ENCODE measurements at regions not wholly inside any gene's neighbourhood (a gene's known extent, or its start where the extent isn't known, plus 50 kb on each side); places are given as distances from the start of the nearest gene placed in this dataset.

- ChIA-PET POLR2A (ENCODE audit: low non-redundant PET) (no interaction called here), CTCF (no interaction called here)
- no peak overlapping the region for H3K27ac ChIP-seq
- no peak for TF ChIP-seq CTCF (conservative IDR thresholded peaks at IDR 0.05; ENCODE audit: low read depth)
- no peak for DNase-seq (ENCODE audit: low spot score)
These were observed 465.0 kb downstream of the NR4A2 start for GRCh38 chr2:155867564-155867963.

GRCh38 chr2:155866477-155866876, 466.0 kb downstream of the NR4A2 start:
- ChIA-PET CTCF (interaction anchor here (0.5 to 0.6 kb wide), 2 partner anchors 467 to 1435 kb away, joined by 3 to 4 read pairs; no protein-coding TSS in a partner anchor), POLR2A (ENCODE audit: low non-redundant PET) (no interaction called here)
- no peak for DNase-seq (ENCODE audit: low spot score)
- no peak for TF ChIP-seq CTCF (conservative IDR thresholded peaks at IDR 0.05; ENCODE audit: low read depth)
- no peak overlapping the region for H3K27ac ChIP-seq

GRCh38 chr2:155852156-155852555, 480.4 kb downstream of the NR4A2 start:
- no peak for TF ChIP-seq CTCF (conservative IDR thresholded peaks at IDR 0.05; ENCODE audit: low read depth)
- H3K27ac ChIP-seq = no peak overlapping the region
- DNase-seq (ENCODE audit: low spot score) = no peak
- ChIA-PET CTCF (interaction anchor here (0.7 kb wide), 2 partner anchors 47 to 483 kb away, joined by 3 to 5 read pairs; no protein-coding TSS in a partner anchor), POLR2A (ENCODE audit: low non-redundant PET) (no interaction called here)

DNA sequence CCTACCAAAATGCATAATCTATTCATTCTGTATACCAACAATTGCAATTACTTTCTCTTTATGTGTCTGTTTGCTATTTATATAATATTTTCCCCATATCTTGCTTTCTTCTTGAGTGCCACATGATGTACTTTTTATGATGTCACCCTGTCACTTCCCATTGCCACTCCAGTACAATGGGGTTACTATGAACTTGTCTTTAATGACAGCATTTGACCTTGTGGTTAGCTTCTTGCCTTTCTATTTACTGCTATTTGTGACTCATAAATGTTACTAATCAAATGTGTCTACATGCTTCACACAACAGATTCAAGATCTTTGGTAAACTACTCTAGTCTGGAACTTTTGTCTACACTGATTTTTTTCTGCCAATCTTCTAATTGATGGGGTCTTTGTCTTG, 486.3 kb downstream of the NR4A2 start:
- ChIA-PET POLR2A (ENCODE audit: low non-redundant PET) (no interaction called here), CTCF (no interaction called here)
- no peak overlapping the region for H3K27ac ChIP-seq
- no peak for TF ChIP-seq CTCF (conservative IDR thresholded peaks at IDR 0.05; ENCODE audit: low read depth)
- DNase-seq (ENCODE audit: low spot score) = no peak

DNA sequence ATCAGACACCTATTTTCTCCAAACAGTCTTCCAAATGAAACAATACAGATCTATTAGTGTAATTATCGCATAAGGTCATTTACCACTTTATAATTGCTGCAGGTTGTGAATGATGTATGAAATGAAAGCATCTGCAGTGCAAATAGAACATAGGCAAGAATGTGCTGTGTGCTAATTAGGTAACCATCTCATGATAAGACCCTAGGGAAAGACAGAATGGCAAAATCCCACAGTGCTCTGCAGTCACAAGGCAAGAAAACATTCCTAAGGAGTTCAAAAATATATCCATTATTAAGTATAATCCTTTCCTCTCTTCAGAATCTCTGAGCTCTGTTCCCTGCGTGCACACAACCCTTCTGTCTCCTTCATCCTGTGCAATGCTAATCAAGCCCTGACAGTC, 488.1 kb downstream of the NR4A2 start:
- DNase-seq (ENCODE audit: low spot score) = no peak
- no peak overlapping the region for H3K27ac ChIP-seq
- ChIA-PET POLR2A (ENCODE audit: low non-redundant PET) (no interaction called here), CTCF (no interaction called here)
- no peak for TF ChIP-seq CTCF (conservative IDR thresholded peaks at IDR 0.05; ENCODE audit: low read depth)

GRCh38 chr2:155842103-155842502, 490.4 kb downstream of the NR4A2 start:
- no peak overlapping the region for H3K27ac ChIP-seq
- no peak for TF ChIP-seq CTCF (conservative IDR thresholded peaks at IDR 0.05; ENCODE audit: low read depth)
- no peak for DNase-seq (ENCODE audit: low spot score)
- ChIA-PET CTCF (no interaction called here), POLR2A (ENCODE audit: low non-redundant PET) (no interaction called here)

DNA sequence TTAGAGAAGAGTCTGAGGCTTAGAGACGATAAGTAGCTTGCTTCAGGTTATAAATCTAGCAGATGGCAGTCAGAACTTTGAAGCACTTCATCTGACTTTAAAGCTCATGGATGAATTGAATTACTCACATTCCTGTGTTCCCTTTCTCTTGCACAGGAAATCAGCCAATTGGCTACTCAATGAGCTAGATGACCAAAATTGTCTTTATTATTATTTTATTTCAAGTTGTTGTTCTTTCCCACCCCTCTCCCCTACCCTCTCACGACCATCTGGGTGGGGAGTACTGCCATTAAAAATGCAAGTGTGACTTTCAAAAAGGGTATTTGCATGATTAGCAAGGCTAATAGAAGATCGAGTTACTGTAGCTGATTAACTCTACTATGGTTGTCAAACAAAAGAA, 491.1 kb downstream of the NR4A2 start:
- ChIA-PET CTCF (no interaction called here), POLR2A (ENCODE audit: low non-redundant PET) (interaction anchor here (0.5 kb wide), 1 partner anchor 184 kb away, joined by 4 read pairs; no protein-coding TSS in a partner anchor)
- TF ChIP-seq CTCF (conservative IDR thresholded peaks at IDR 0.05; ENCODE audit: low read depth) = no peak
- H3K27ac ChIP-seq = no peak overlapping the region
- no peak for DNase-seq (ENCODE audit: low spot score)

Data from RWPE1 (cell line).